ENCODE measurements at regions not wholly inside any gene's neighbourhood (a gene's known extent, or its start where the extent isn't known, plus 50 kb on each side); places are given as distances from the start of the nearest gene placed in this dataset.

DNA sequence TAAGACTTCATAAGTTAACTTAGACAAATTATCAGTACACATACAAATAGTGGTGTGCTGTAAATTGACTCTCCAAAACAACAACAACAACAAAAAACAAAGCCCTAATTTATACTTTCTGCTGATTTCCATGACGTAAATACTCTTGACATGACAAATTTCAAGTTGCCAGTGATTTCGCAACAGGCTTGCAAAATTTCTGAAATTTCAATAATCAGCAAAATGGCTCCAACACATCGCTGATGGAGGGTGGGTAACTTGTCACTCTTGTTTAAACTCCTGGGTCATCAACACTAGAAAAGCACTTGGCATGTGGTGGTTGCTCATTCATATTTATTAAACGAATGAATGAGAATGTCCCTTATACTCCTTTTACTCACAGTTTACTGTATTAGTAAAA is 205.2 kb upstream of the SATB1 start:
- intact Hi-C loops (cut with micrococcal nuclease; ENCODE audit: unreplicated experiment): no loop called here
- no peaks in the 10 kb centered on the region for H3K36me3 ChIP-seq (ENCODE audit: insufficient read depth, low read length, poor library complexity, severe bottlenecking)
- DNase-seq (ENCODE audit: low spot score): no peak
- POLR2A ChIA-PET (ENCODE audit: low non-redundant PET): no interaction called here
- H3K27me3 ChIP-seq (replicated peaks; ENCODE audit: insufficient read depth, low read depth, low read length, poor library complexity): no peaks in the 10 kb centered on the region
- H3K4me3 ChIP-seq (ENCODE audit: low read depth, low read length, poor library complexity, severe bottlenecking): no peak overlapping the region
- no peak overlapping the region for H3K27ac ChIP-seq (ENCODE audit: low read depth, low read length, poor library complexity, severe bottlenecking)
- H3K4me1 ChIP-seq (ENCODE audit: insufficient read depth, low read length, poor library complexity, severe bottlenecking): no peaks in the 10 kb centered on the region
- no TSS peak for BruUV-seq (replicated peaks)
- TF ChIP-seq, protein P1, sequence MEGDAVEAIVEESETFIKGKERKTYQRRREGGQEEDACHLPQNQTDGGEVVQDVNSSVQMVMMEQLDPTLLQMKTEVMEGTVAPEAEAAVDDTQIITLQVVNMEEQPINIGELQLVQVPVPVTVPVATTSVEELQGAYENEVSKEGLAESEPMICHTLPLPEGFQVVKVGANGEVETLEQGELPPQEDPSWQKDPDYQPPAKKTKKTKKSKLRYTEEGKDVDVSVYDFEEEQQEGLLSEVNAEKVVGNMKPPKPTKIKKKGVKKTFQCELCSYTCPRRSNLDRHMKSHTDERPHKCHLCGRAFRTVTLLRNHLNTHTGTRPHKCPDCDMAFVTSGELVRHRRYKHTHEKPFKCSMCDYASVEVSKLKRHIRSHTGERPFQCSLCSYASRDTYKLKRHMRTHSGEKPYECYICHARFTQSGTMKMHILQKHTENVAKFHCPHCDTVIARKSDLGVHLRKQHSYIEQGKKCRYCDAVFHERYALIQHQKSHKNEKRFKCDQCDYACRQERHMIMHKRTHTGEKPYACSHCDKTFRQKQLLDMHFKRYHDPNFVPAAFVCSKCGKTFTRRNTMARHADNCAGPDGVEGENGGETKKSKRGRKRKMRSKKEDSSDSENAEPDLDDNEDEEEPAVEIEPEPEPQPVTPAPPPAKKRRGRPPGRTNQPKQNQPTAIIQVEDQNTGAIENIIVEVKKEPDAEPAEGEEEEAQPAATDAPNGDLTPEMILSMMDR (conservative IDR thresholded peaks at IDR 0.05; ENCODE audit: low read depth, low read length): no peak
- TF ChIP-seq EZH2 (IDR thresholded peaks at IDR 0.05; ENCODE audit: borderline replicate concordance, low read depth, low read length, poor library complexity, severe bottlenecking): no peak
- CTCF ChIA-PET: no interaction called here
- peaks cover 5% of the 10 kb centered on the region for H3K9me3 ChIP-seq (ENCODE audit: low read depth, low read length, poor library complexity, severe bottlenecking)

DNA sequence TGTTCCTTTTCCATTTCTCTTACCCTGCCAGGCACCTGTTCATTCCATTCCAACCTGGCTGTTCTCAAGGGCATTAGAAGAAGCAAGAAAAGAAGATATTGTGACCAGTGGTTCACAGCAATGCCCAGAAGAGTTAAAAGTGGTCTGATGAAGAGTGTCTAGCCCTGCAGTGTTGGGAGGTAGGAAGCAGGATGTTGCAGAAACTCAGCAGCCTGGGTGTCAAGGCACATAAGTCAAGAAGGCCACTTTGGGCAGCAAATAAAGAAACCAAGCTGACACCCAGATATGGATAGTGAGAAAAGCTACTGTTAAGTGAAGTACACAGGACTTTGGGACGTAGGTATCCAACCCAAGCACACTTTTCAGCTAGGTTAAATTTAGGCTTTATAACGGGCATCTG is 199.9 kb upstream of the SATB1 start:
- Histone ChIP-seq H3K27me3 (replicated peaks; ENCODE audit: insufficient read depth, low read depth, low read length, poor library complexity) (no peaks in the 10 kb centered on the region), H3K27ac (ENCODE audit: low read depth, low read length, poor library complexity, severe bottlenecking) (no peak overlapping the region), H3K4me3 (ENCODE audit: low read depth, low read length, poor library complexity, severe bottlenecking) (no peak overlapping the region), H3K9me3 (ENCODE audit: low read depth, low read length, poor library complexity, severe bottlenecking) (peaks cover 5% of the 10 kb centered on the region), H3K4me1 (ENCODE audit: insufficient read depth, low read length, poor library complexity, severe bottlenecking) (no peaks in the 10 kb centered on the region), H3K36me3 (ENCODE audit: insufficient read depth, low read length, poor library complexity, severe bottlenecking) (no peaks in the 10 kb centered on the region)
- no peak for DNase-seq (ENCODE audit: low spot score)
- POLR2A ChIA-PET (ENCODE audit: low non-redundant PET): no interaction called here
- BruUV-seq (replicated peaks): no TSS peak
- TF ChIP-seq EZH2 (IDR thresholded peaks at IDR 0.05; ENCODE audit: borderline replicate concordance, low read depth, low read length, poor library complexity, severe bottlenecking): no peak
- CTCF ChIA-PET: no interaction called here
- intact Hi-C loops (cut with micrococcal nuclease; ENCODE audit: unreplicated experiment): no loop called here

DNA sequence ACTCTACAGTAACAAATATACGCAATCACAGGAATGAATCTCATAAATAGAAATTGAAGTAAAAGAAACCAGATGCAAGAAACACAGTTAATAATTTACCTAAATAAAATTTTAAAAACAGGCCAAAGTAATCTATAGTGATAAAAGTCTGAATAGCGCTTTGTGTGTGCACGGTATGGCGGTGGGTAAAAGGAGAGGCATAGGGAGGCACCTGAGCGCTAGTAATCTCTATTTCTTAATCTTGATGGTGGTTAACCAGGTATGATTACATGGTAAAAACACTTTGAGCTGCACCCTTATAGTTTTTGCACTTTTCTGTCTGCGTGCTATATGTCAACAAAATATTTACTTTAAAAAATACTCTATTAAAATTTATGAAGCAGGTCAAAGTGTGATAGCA is 198.1 kb upstream of the SATB1 start:
- Histone ChIP-seq H3K27me3 (replicated peaks; ENCODE audit: insufficient read depth, low read depth, low read length, poor library complexity) (no peaks in the 10 kb centered on the region), H3K27ac (ENCODE audit: low read depth, low read length, poor library complexity, severe bottlenecking) (no peak overlapping the region), H3K36me3 (ENCODE audit: insufficient read depth, low read length, poor library complexity, severe bottlenecking) (no peaks in the 10 kb centered on the region), H3K9me3 (ENCODE audit: low read depth, low read length, poor library complexity, severe bottlenecking) (peaks cover 5% of the 10 kb centered on the region), H3K4me1 (ENCODE audit: insufficient read depth, low read length, poor library complexity, severe bottlenecking) (no peaks in the 10 kb centered on the region), H3K4me3 (ENCODE audit: low read depth, low read length, poor library complexity, severe bottlenecking) (no peak overlapping the region)
- ChIA-PET POLR2A (ENCODE audit: low non-redundant PET) (no interaction called here), CTCF (no interaction called here)
- TF ChIP-seq EZH2 (IDR thresholded peaks at IDR 0.05; ENCODE audit: borderline replicate concordance, low read depth, low read length, poor library complexity, severe bottlenecking): no peak
- TF ChIP-seq, protein P1 (conservative IDR thresholded peaks at IDR 0.05; ENCODE audit: low read depth, low read length): no peak
- BruUV-seq (replicated peaks): no TSS peak
- DNase-seq (ENCODE audit: low spot score): no peak
- intact Hi-C loops (cut with micrococcal nuclease; ENCODE audit: unreplicated experiment): no loop called here

DNA sequence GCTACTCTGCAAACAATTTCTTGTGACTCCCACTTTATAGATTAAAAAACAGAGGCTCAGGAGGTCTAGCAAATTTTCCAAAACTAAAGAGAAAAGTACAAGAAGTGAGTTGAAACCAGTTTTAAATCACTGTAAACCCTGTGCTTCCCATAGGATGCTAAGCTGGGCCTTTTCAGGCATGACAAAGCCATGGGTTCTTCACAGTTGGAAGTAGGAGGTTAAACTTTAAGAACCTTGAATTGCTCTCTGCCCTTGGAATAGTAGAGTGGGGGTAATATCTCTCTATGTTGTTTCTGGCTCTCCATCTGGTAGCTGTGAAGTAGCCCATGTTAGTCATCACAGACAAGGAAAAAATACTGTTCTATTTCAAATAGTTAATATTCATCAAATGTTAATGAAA is 193.6 kb upstream of the SATB1 start:
- no peak for DNase-seq (ENCODE audit: low spot score)
- CTCF ChIA-PET: no interaction called here
- no peaks in the 10 kb centered on the region for H3K27me3 ChIP-seq (replicated peaks; ENCODE audit: insufficient read depth, low read depth, low read length, poor library complexity)
- intact Hi-C loops (cut with micrococcal nuclease; ENCODE audit: unreplicated experiment): no loop called here
- no TSS peak for BruUV-seq (replicated peaks)
- H3K36me3 ChIP-seq (ENCODE audit: insufficient read depth, low read length, poor library complexity, severe bottlenecking): no peaks in the 10 kb centered on the region
- H3K4me1 ChIP-seq (ENCODE audit: insufficient read depth, low read length, poor library complexity, severe bottlenecking): no peaks in the 10 kb centered on the region
- TF ChIP-seq, protein P1 (conservative IDR thresholded peaks at IDR 0.05; ENCODE audit: low read depth, low read length): no peak
- no peak for TF ChIP-seq EZH2 (IDR thresholded peaks at IDR 0.05; ENCODE audit: borderline replicate concordance, low read depth, low read length, poor library complexity, severe bottlenecking)
- H3K4me3 ChIP-seq (ENCODE audit: low read depth, low read length, poor library complexity, severe bottlenecking): no peak overlapping the region
- no peak overlapping the region for H3K27ac ChIP-seq (ENCODE audit: low read depth, low read length, poor library complexity, severe bottlenecking)
- POLR2A ChIA-PET (ENCODE audit: low non-redundant PET): no interaction called here
- no peaks in the 10 kb centered on the region for H3K9me3 ChIP-seq (ENCODE audit: low read depth, low read length, poor library complexity, severe bottlenecking)
